Caco-2 (cell line): ENCODE measurements at regions not wholly inside any gene's neighbourhood (a gene's known extent, or its start where the extent isn't known, plus 50 kb on each side); places are given as distances from the start of the nearest gene placed in this dataset.

Experiments
- BruUV-seq: library from RNA; stranded (reverse); fragments of 400-500 nt; replicated peaks from 2 replicates; lab custom pipeline; 2021; lab: Mats Ljungman, UMichigan
- CTCF ChIA-PET: fragments of 300-600 bp; sonication (Branson Sonifier 250); formaldehyde crosslinking; loops from one replicate; lab custom pipeline; 2022; ENCODE audit warnings: antibody characterized with exemption; lab: Charles Lee
- POLR2A ChIA-PET: fragments of 300-600 bp; sonication (Branson Sonifier 250); formaldehyde crosslinking; loops from one replicate; lab custom pipeline; 2022; ENCODE audit warnings: antibody characterized with exemption; lab: Charles Lee
- DNase-seq, 2 experiments: peaks; one replicate each; pipeline versions ENCODE4 v3.0.0 to v3.0.0-alpha.2; 2020 to 2022
- H3K27me3 ChIP-seq: replicated peaks from 2 replicates; pipeline ENCODE4 v1.6.0; 2011; ENCODE audit warnings: low read length; ENCODE audit not compliant: control insufficient read depth, insufficient read depth
- H3K36me3 ChIP-seq: 2 replicates; pipeline ENCODE4 v1.5.1; 2011; ENCODE audit warnings: low read length; ENCODE audit not compliant: control insufficient read depth, insufficient read depth
- H3K4me1 ChIP-seq: fragments of 250-450 bp; sonication (Bioruptor Pico); 2 replicates; pipeline ENCODE4 v1.5.1; 2020; ENCODE audit warnings: mild to moderate bottlenecking
- H3K4me3 ChIP-seq: 2 replicates; pipeline ENCODE4 v1.5.1; 2011; ENCODE audit warnings: low read depth, mild to moderate bottlenecking, control low read depth, low read length
- H3K9me3 ChIP-seq: fragments of 250-450 bp; sonication (Bioruptor Pico); 2 replicates; pipeline ENCODE4 v1.5.1; 2020; ENCODE audit warnings: mild to moderate bottlenecking, moderate library complexity
- H3K27ac Mint-ChIP-seq: one replicate; pipeline ENCODE4 v1.8.0; 2022; ENCODE audit warnings: mixed read lengths; ENCODE audit not compliant: unreplicated experiment
- H3K27me3 Mint-ChIP-seq: one replicate; pipeline ENCODE4 v1.8.0; 2022; ENCODE audit warnings: mixed read lengths; ENCODE audit not compliant: insufficient read depth, unreplicated experiment
- H3K36me3 Mint-ChIP-seq: one replicate; pipeline ENCODE4 v1.8.0; 2022; ENCODE audit warnings: mild to moderate bottlenecking, mixed read lengths; ENCODE audit not compliant: insufficient read depth, unreplicated experiment
- H3K4me1 Mint-ChIP-seq: one replicate; pipeline ENCODE4 v1.8.0; 2022; ENCODE audit warnings: low read depth, mixed read lengths; ENCODE audit not compliant: unreplicated experiment
- H3K4me3 Mint-ChIP-seq: one replicate; pipeline ENCODE4 v1.8.0; 2022; ENCODE audit warnings: mild to moderate bottlenecking, moderate library complexity, mixed read lengths; ENCODE audit not compliant: unreplicated experiment
- H3K9me3 Mint-ChIP-seq: one replicate; pipeline ENCODE4 v1.8.0; 2022; ENCODE audit warnings: mixed read lengths; ENCODE audit not compliant: unreplicated experiment
- CTCF ChIP-seq, 2 experiments: fragments of 200-600 bp in 1 of 2; IDR thresholded peaks; 1 replicate in 1 of 2; 2 replicates in 1 of 2; pipeline versions ENCODE4 v1.5.1 to v1.8.0; 2011 to 2022; ENCODE audit warnings: antibody characterized with exemption in 1 of 2, control low read depth in 1 of 2, inconsistent platforms in 1 of 2, low read depth in 1 of 2, low read length in 1 of 2, mild to moderate bottlenecking in 1 of 2, moderate library complexity in 1 of 2; ENCODE audit not compliant: insufficient read depth in 1 of 2, severe bottlenecking in 1 of 2, unreplicated experiment in 1 of 2
- intact Hi-C: fragments of 100-400 bp; cut with micrococcal nuclease; formaldehyde crosslinking; loops from one replicate; pipeline ENCODE4 v1.10.0; 2022; ENCODE audit not compliant: unreplicated experiment

DNA sequence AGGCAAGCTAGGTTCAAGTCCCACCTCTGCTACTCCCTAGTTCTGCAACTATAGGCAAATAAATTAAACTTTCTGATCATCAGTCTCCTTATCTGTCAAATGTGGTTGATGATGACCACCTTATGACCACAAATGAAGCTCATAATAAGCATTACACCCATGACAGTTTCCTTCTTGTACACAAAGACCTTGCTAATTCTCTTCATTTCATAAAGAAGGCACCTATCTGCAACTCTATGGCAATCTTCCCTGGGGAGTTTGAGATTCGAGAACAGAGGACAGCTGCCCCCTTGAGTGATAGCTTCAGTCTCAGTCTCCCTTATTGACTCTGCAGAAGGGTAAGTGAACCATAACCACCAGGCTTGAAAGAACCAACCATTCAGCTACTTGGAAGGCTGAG lies 503.1 kb upstream of the DAB1 start:
- Mint-ChIP-seq H3K9me3 (no peaks in the 10 kb centered on the region), H3K4me3 (no peak overlapping the region), H3K27ac (no peak overlapping the region), H3K27me3 (peaks cover 5% of the 10 kb centered on the region), H3K36me3 (no peaks in the 10 kb centered on the region), H3K4me1 (no peaks in the 10 kb centered on the region)
- Histone ChIP-seq H3K27me3 (no peaks in the 10 kb centered on the region), H3K4me1 (no peaks in the 10 kb centered on the region), H3K4me3 (no peak overlapping the region), H3K9me3 (no peaks in the 10 kb centered on the region), H3K36me3 (no peaks in the 10 kb centered on the region)
- no peak for TF ChIP-seq CTCF (IDR thresholded peaks at IDR 0.05; ENCODE audit: insufficient read depth in 1 of 2, low read depth in 1 of 2, low read length in 1 of 2, severe bottlenecking in 1 of 2, unreplicated experiment in 1 of 2)
- no TSS peak for BruUV-seq
- intact Hi-C loops = no loop called here
- ChIA-PET POLR2A (no interaction called here), CTCF (no interaction called here)
- DNase-seq = no peak

DNA sequence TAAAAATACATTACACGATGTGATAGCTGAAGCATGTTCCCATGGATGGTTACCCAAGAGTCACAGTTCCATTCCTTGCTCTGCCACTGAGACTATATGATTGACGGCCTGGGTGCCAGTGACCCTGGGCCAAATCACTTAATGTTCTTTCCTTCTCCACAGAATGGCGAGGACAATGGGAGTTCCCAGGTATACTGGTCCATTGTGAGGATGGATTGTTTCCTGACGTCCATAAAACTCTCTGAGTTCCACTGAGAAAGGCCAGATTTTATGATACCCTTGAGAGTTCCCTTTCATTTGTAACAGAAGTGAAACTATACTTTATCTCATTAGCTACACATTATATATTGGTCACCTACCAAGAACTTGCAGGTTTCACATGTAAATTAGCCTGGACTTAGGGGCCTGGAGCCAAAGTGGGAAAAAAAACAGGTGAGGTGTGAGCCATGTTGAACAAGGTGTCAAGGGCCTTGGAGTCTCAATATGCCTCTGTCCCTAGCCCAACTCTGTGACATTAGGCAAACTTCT lies 502.2 kb upstream of the DAB1 start:
- H3K27ac Mint-ChIP-seq = no peak overlapping the region

DNA sequence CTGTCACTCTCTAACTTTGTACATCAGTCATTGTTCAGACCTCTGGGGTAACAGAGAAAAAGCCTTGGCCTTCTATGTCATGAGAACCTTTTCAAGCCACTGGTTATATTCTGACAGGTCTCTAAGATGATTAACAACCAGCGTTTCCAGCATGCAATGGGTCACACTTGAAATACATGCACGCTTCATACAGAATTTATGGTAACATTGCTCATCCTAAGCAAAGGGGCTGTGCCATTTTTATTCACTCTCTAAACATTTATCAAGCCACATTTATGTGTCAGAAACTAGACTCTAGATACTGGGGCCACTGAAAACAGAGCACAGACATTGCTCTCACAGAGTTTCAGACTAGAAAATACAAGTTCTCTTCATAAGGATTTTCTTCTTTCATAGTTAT lies 501.4 kb upstream of the DAB1 start:
- H3K27me3 Mint-ChIP-seq = peaks cover 8% of the 10 kb centered on the region
- no peaks in the 10 kb centered on the region for H3K27me3 ChIP-seq
- H3K4me1 Mint-ChIP-seq = no peaks in the 10 kb centered on the region
- H3K36me3 ChIP-seq = no peaks in the 10 kb centered on the region
- no peaks in the 10 kb centered on the region for H3K9me3 ChIP-seq
- H3K4me1 ChIP-seq = no peaks in the 10 kb centered on the region
- H3K27ac Mint-ChIP-seq = no peak overlapping the region
- ChIA-PET CTCF (no interaction called here), POLR2A (no interaction called here)
- no peak for TF ChIP-seq CTCF (IDR thresholded peaks at IDR 0.05; ENCODE audit: insufficient read depth in 1 of 2, low read depth in 1 of 2, low read length in 1 of 2, severe bottlenecking in 1 of 2, unreplicated experiment in 1 of 2)
- no peak overlapping the region for H3K4me3 Mint-ChIP-seq
- no peaks in the 10 kb centered on the region for H3K36me3 Mint-ChIP-seq
- intact Hi-C loops = no loop called here
- no peak overlapping the region for H3K4me3 ChIP-seq
- no TSS peak for BruUV-seq
- DNase-seq = no peak
- no peaks in the 10 kb centered on the region for H3K9me3 Mint-ChIP-seq

More for the DNA sequence above, 502.2 kb upstream of the DAB1 start:
- ChIA-PET POLR2A (no interaction called here), CTCF (no interaction called here)
- no TSS peak for BruUV-seq
- H3K36me3 ChIP-seq = no peaks in the 10 kb centered on the region
- DNase-seq = no peak
- TF ChIP-seq CTCF (IDR thresholded peaks at IDR 0.05; ENCODE audit: insufficient read depth in 1 of 2, low read depth in 1 of 2, low read length in 1 of 2, severe bottlenecking in 1 of 2, unreplicated experiment in 1 of 2) = no peak
- H3K9me3 Mint-ChIP-seq = no peaks in the 10 kb centered on the region
- no peaks in the 10 kb centered on the region for H3K4me1 ChIP-seq
- no peaks in the 10 kb centered on the region for H3K4me1 Mint-ChIP-seq
- intact Hi-C loops = no loop called here
- H3K4me3 Mint-ChIP-seq = no peak overlapping the region
- no peaks in the 10 kb centered on the region for H3K36me3 Mint-ChIP-seq
- peaks cover 8% of the 10 kb centered on the region for H3K27me3 Mint-ChIP-seq
- H3K9me3 ChIP-seq = no peaks in the 10 kb centered on the region
- H3K27me3 ChIP-seq = no peaks in the 10 kb centered on the region
- H3K4me3 ChIP-seq = no peak overlapping the region
